GM12874 (cell line): ENCODE measurements at regions not wholly inside any gene's neighbourhood (a gene's known extent, or its start where the extent isn't known, plus 50 kb on each side); places are given as distances from the start of the nearest gene placed in this dataset.

Source experiments
- TF ChIP-seq, protein P1 (sequence below): IDR thresholded peaks from 2 replicates; pipeline ENCODE4 v1.5.1; 2011; ENCODE audit warnings: low read depth, mild to moderate bottlenecking, control low read depth, low read length, moderate library complexity; ENCODE audit not compliant: insufficient read depth

DNA sequence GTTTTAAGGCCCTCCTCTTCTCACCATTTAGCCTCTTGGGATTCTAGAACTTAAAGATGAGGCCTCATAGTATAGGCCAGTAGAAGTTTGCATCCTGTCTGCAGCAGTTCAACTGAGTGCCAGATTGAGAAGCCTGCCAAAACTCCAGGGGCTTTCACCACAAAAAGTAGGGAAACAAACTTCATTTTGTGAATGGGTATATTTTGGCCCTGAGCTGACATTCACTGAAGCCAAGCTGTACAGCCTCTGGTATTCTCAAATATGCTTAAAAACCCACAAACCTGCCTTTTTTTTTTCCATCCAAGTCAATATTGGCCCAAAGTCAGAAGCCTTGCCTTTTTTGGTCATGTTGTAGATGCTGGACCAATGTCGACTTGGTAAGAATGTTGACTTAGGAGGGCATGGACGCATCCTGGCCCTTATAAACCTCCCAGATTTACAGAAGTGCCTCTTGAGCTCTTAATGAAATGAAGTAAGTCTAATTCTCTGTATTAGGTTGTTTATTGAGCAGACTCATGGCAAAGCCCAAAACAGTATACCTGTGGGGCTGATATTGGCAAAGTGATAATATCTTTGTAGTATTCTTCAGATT lies 337.5 kb downstream of the CHRM3 start:
- TF ChIP-seq, protein P1, sequence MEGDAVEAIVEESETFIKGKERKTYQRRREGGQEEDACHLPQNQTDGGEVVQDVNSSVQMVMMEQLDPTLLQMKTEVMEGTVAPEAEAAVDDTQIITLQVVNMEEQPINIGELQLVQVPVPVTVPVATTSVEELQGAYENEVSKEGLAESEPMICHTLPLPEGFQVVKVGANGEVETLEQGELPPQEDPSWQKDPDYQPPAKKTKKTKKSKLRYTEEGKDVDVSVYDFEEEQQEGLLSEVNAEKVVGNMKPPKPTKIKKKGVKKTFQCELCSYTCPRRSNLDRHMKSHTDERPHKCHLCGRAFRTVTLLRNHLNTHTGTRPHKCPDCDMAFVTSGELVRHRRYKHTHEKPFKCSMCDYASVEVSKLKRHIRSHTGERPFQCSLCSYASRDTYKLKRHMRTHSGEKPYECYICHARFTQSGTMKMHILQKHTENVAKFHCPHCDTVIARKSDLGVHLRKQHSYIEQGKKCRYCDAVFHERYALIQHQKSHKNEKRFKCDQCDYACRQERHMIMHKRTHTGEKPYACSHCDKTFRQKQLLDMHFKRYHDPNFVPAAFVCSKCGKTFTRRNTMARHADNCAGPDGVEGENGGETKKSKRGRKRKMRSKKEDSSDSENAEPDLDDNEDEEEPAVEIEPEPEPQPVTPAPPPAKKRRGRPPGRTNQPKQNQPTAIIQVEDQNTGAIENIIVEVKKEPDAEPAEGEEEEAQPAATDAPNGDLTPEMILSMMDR = no peak

DNA sequence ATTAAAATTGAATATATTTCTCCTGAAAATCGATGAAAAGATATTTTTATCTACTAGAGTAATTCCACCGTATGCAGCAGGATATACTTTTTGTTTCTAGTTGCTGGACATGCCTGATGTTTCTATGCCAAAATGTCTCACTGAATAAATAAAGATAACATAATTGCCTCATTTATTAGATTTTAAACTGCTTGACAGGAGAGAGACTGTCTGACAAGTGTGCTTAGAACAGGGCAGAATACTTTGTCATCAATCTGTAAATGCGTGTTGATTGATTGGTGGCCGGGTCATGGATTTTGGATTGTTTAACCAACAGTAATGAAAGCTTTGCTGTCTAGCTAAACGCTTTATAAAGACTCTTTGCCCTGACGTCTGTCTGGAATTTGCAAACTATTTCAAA lies 339.0 kb downstream of the CHRM3 start:
- TF ChIP-seq, protein P1 = no peak

DNA sequence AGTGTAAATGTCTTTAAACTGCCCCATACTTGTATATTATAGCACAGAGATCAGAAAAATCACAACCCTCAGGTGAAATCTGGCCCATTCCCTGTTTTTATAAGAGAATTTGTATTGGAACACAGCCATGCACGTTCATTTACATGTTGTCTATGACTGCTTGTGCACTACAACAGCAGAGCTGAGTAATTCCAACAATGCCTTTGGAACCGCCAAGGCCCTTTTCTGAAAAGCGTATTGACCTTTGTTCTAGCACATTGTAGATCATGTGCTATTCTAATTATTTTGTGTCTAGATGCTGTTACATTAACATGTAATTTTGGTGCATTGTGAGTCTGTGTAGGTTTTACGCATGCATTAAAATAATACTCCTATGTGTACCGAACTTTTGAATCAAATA lies 339.6 kb downstream of the CHRM3 start:
- TF ChIP-seq, protein P1 = no peak

DNA sequence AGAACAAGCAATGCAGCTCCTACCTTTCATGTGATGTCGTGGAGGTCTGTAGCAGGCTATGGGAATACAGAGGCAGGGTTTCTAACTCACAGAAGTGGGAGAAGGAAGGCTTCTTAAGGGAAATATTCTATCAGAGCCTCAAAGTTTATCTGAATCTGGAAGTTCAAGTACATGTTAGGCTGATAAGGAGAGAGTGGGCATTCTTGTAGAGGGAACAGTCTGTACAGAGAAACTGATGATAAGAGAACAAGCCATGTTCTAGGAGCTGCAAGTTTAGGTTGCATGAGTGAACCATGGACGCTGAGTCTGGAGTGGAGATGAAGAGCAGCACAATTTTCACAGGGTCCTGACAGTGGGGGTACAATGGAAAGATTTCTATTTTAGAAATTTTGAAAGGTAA lies 344.0 kb downstream of the CHRM3 start:
- TF ChIP-seq, protein P1 = no peak

DNA sequence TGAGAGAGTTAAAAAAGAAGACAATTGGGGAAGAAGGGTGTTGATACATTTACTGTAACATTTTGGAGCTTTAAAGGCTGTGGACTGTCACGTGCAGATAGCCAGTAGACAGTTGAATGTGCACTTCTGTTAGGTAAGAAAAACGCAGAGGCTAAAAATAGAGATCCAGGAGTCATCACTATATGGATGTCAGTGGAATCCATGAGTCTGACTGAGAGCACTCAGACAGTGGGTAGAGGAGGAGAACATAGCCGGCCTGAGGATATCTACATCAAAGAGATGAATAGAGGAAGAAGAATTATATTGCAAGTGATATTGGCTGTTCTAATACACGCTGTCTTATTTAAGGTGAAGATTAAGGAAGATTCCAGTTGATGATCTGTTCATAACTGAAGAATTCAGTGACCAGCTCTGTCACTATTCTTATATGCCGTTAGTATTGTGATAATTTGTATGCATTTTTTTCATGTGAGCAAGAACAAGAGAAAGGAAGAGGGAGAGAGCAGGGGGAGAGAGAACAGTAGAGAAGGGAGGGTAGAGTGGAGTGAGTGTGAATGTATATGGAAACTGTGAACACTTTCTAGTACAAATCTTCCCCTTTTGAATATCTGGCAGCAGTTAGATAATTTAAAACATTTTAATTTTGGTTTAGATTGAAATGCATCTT lies 344.8 kb downstream of the CHRM3 start:
- TF ChIP-seq, protein P1 = no peak

DNA sequence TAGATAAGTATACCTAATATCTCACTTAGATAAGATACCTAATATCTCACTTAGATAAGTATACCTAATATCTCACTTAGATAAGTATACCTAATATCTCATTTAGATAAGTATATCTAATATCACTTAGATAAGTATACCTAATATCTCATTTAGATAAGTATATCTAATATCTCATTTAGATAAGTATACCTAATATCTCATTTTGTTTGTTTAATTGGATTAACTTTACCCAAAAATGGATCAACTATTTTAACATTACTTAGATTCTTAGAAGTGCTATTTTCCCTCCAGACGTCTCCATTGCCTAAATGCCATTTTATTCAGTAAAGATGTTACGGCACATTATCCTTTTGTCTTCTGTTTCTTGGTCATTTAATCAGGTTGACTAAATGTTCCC lies 346.4 kb downstream of the CHRM3 start:
- TF ChIP-seq, protein P1 = no peak

DNA sequence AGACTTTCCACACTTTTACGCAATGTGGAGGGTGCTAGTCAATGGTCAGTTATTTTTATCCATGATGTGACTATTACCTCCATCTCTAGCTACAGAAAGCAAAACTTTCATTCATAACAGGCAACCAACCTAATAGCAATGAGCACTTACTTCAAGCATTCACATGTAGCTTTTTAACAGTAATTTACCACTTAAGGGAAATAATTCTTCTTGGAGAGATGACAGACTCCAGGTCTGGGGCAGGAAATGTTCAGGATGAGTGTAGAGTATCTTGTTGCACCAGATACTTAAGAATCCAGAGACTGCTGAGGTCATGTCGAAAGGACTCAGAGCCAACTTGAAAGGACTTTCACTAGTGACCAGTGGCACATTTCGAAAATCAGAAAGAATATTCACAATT lies 347.6 kb downstream of the CHRM3 start:
- TF ChIP-seq, protein P1 = no peak
